Vagina (tissue), 2 donors: ENCODE measurements at regions not wholly inside any gene's neighbourhood (a gene's known extent, or its start where the extent isn't known, plus 50 kb on each side); places are given as distances from the start of the nearest gene placed in this dataset.

Source experiments
- POLR2AphosphoS5 ChIP-seq, 2 donors: sonication (generic); formaldehyde crosslinking; IDR thresholded peaks; one replicate each; pipeline ENCODE4 v1.9.0; 2017; ENCODE audit warnings: antibody characterized with exemption in 2 of 2, mild to moderate bottlenecking in 2 of 2, low read depth in 1 of 2; ENCODE audit not compliant: insufficient read depth in 1 of 2
- TF ChIP-seq, protein P1 (sequence below), 3 experiments: fragments of 450-650 bp in 2 of 3; fragments of 200-600 bp in 1 of 3; sonication (generic) in 1 of 3; IDR thresholded peaks; one replicate each; pipeline ENCODE4 v1.5.1; 2017 to 2019; ENCODE audit warnings: antibody characterized with exemption in 3 of 3, mild to moderate bottlenecking in 2 of 3, moderate library complexity in 2 of 3

DNA sequence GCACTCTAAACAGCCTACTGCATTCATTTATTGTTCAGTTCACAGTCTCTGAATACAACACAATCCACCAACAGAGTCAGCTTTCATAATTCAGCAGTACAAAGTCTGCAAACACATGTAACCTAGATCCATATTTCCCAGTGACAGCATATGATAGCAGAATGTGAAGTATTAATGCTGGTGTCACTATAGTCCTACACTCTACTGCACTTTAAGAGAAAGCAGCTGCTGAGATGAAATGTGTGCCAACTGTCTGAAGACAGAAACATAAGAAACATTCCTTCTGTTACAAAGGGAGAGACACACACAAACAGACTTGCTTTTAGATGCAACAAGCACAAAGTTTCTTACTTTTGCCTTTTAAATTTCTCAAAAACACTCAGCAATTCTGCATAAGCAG, 441.8 kb downstream of the ZEB2 start:
- no peak for TF ChIP-seq POLR2AphosphoS5 (IDR thresholded peaks at IDR 0.05; ENCODE audit: insufficient read depth in 1 of 2, low read depth in 1 of 2)
- TF ChIP-seq, protein P1, sequence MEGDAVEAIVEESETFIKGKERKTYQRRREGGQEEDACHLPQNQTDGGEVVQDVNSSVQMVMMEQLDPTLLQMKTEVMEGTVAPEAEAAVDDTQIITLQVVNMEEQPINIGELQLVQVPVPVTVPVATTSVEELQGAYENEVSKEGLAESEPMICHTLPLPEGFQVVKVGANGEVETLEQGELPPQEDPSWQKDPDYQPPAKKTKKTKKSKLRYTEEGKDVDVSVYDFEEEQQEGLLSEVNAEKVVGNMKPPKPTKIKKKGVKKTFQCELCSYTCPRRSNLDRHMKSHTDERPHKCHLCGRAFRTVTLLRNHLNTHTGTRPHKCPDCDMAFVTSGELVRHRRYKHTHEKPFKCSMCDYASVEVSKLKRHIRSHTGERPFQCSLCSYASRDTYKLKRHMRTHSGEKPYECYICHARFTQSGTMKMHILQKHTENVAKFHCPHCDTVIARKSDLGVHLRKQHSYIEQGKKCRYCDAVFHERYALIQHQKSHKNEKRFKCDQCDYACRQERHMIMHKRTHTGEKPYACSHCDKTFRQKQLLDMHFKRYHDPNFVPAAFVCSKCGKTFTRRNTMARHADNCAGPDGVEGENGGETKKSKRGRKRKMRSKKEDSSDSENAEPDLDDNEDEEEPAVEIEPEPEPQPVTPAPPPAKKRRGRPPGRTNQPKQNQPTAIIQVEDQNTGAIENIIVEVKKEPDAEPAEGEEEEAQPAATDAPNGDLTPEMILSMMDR (IDR thresholded peaks at IDR 0.05), result no peak
